IMR-90 (cell line): ENCODE measurements at regions not wholly inside any gene's neighbourhood (a gene's known extent, or its start where the extent isn't known, plus 50 kb on each side); places are given as distances from the start of the nearest gene placed in this dataset.

Source experiments
- ATAC-seq: fragments of 200-7000 bp; cut with Tn5 transposase; 2 replicates; pipeline ENCODE4 v1.9.1; 2020; ENCODE audit warnings: low read depth, mild to moderate bottlenecking, moderate library complexity
- BruUV-seq: library from RNA; stranded (reverse); fragments of 400-500 nt; replicated peaks from 2 replicates; lab custom pipeline; 2021; lab: Mats Ljungman, UMichigan
- CTCF ChIA-PET: fragments of 300-600 bp; formaldehyde crosslinking; extraction: SDS; loops from one replicate; lab custom pipeline; 2021; ENCODE audit warnings: antibody characterized with exemption; lab: Yijun Ruan, JAX
- POLR2A ChIA-PET: fragments of 300-600 bp; sonication (Branson Sonifier 250); formaldehyde crosslinking; loops from one replicate; lab custom pipeline; 2022; ENCODE audit warnings: antibody characterized with exemption; ENCODE audit not compliant: unreplicated experiment; lab: Charles Lee
- DNase-seq: peaks from one replicate; pipeline ENCODE4 v3.0.0; 2013
- H2AFZ ChIP-seq: replicated peaks from 2 replicates; pipeline ENCODE3; 2013; ENCODE audit warnings: low read length, mild to moderate bottlenecking; ENCODE audit not compliant: poor library complexity
- H2AK5ac ChIP-seq: 2 replicates; pipeline ENCODE4 v1.6.1; 2013; ENCODE audit warnings: low read depth, low read length, inconsistent platforms
- H2AK9ac ChIP-seq: replicated peaks from 2 replicates; pipeline ENCODE3; 2013; ENCODE audit warnings: mild to moderate bottlenecking, low read depth, low read length, moderate library complexity; ENCODE audit not compliant: poor library complexity
- H2BK120ac ChIP-seq: 2 replicates; pipeline ENCODE4 v1.6.1; 2013; ENCODE audit warnings: low read depth, low read length, inconsistent platforms
- H2BK15ac ChIP-seq: 3 replicates; pipeline ENCODE4 v1.6.1; 2013; ENCODE audit warnings: low read depth, low read length, inconsistent platforms
- H2BK20ac ChIP-seq: 2 replicates; pipeline ENCODE4 v1.6.1; 2013; ENCODE audit warnings: low read depth, mild to moderate bottlenecking, inconsistent platforms, low read length, moderate library complexity
- H2BK5ac ChIP-seq: 2 replicates; pipeline ENCODE4 v1.6.1; 2013; ENCODE audit warnings: mild to moderate bottlenecking, low read depth, low read length, inconsistent platforms; ENCODE audit not compliant: poor library complexity, severe bottlenecking
- H3K14ac ChIP-seq: replicated peaks from 2 replicates; pipeline ENCODE4 v1.6.1; 2013; ENCODE audit warnings: low read depth, low read length, inconsistent platforms
- H3K18ac ChIP-seq: 2 replicates; pipeline ENCODE4 v1.6.1; 2013; ENCODE audit warnings: low read depth, low read length, control low read depth
- H3K23ac ChIP-seq: 2 replicates; pipeline ENCODE4 v1.6.1; 2013; ENCODE audit warnings: low read depth, low read length, inconsistent platforms
- H3K27ac ChIP-seq: 2 replicates; pipeline ENCODE4 v1.5.1; 2013; ENCODE audit warnings: mild to moderate bottlenecking, control low read depth, low read length; ENCODE audit not compliant: insufficient read depth
- H3K27me3 ChIP-seq: 2 replicates; pipeline ENCODE4 v1.6.1; 2013; ENCODE audit warnings: low read length; ENCODE audit not compliant: control insufficient read depth, insufficient read depth
- H3K36me3 ChIP-seq: 2 replicates; pipeline ENCODE4 v1.6.1; 2013; ENCODE audit warnings: low read length, mixed read lengths; ENCODE audit not compliant: control insufficient read depth, insufficient read depth
- H3K4ac ChIP-seq: 2 replicates; pipeline ENCODE4 v1.6.1; 2013; ENCODE audit warnings: low read depth, low read length, inconsistent platforms
- H3K4me1 ChIP-seq: 2 replicates; pipeline ENCODE4 v1.6.1; 2013; ENCODE audit warnings: low read length, mixed read lengths; ENCODE audit not compliant: control insufficient read depth, insufficient read depth
- H3K4me2 ChIP-seq: 2 replicates; pipeline ENCODE4 v1.6.1; 2013; ENCODE audit warnings: low read depth, mild to moderate bottlenecking, control low read depth, low read length, moderate library complexity
- H3K4me3 ChIP-seq: 2 replicates; pipeline ENCODE4 v1.5.1; 2013; ENCODE audit warnings: low read depth, mild to moderate bottlenecking, control low read depth, low read length, moderate library complexity; ENCODE audit not compliant: insufficient read depth
- H3K56ac ChIP-seq: 2 replicates; pipeline ENCODE4 v1.6.1; 2013; ENCODE audit warnings: low read length, inconsistent platforms; ENCODE audit not compliant: insufficient read depth; ENCODE audit errors: extremely low read depth
- H3K79me1 ChIP-seq, 2 experiments: 2 replicates each; pipeline ENCODE4 v1.6.1; 2013; ENCODE audit warnings: low read length in 2 of 2, inconsistent platforms in 1 of 2, low read depth in 1 of 2
- H3K9ac ChIP-seq: 2 replicates; pipeline ENCODE4 v1.6.1; 2013; ENCODE audit warnings: low read depth, low read length, control low read depth
- H3K9me1 ChIP-seq: 2 replicates; pipeline ENCODE4 v1.6.1; 2013; ENCODE audit warnings: low read length, inconsistent platforms; ENCODE audit not compliant: insufficient read depth
- H3K9me3 ChIP-seq: 2 replicates; pipeline ENCODE4 v1.6.1; 2013; ENCODE audit warnings: low read length; ENCODE audit not compliant: control insufficient read depth, insufficient read depth
- H4K20me1 ChIP-seq: 2 replicates; pipeline ENCODE4 v1.6.1; 2013; ENCODE audit warnings: low read length, inconsistent platforms; ENCODE audit not compliant: insufficient read depth
- H4K5ac ChIP-seq: 2 replicates; pipeline ENCODE4 v1.6.1; 2013; ENCODE audit warnings: mild to moderate bottlenecking, low read depth, low read length, control low read depth
- H4K8ac ChIP-seq, 2 experiments: 2 replicates each; pipeline ENCODE4 v1.6.1; 2013; ENCODE audit warnings: low read depth in 2 of 2, low read length in 2 of 2, control low read depth in 1 of 2, inconsistent platforms in 1 of 2
- H4K91ac ChIP-seq: 2 replicates; pipeline ENCODE4 v1.6.1; 2013; ENCODE audit warnings: low read depth, low read length, inconsistent platforms; ENCODE audit not compliant: insufficient read depth
- CEBPB ChIP-seq: IDR thresholded peaks from 2 replicates; pipeline ENCODE4 v1.6.1; 2012; ENCODE audit warnings: low read depth, low read length, improper control_type of control experiment
- FOS ChIP-seq: fragments of 150-350 bp; IDR thresholded peaks from 2 replicates; pipeline ENCODE4 v1.6.1; 2016; ENCODE audit warnings: low read depth, low read length
- MAZ ChIP-seq: IDR thresholded peaks from 2 replicates; pipeline ENCODE4 v1.6.1; 2012; ENCODE audit warnings: low read depth, mild to moderate bottlenecking, low read length, improper control_type of control experiment, moderate library complexity, borderline replicate concordance
- NFE2L2 ChIP-seq: fragments of 150-350 bp; IDR thresholded peaks from 2 replicates; pipeline ENCODE4 v1.6.1; 2016; ENCODE audit warnings: low read depth, mild to moderate bottlenecking, low read length
- SMC3 ChIP-seq: fragments of 150-350 bp; IDR thresholded peaks from 2 replicates; pipeline ENCODE4 v1.6.1; 2016; ENCODE audit warnings: low read depth, mild to moderate bottlenecking, antibody characterized with exemption, low read length, moderate library complexity
- dilution Hi-C: fragments of 300-500 bp; cut with HindIII; formaldehyde crosslinking; loops from one replicate; pipeline ENCODE4 v1.14.3; 2018; ENCODE audit warnings: low sequenced_read_pairs; ENCODE audit not compliant: unreplicated experiment
- in situ Hi-C: fragments of 300-500 bp; cut with MboI; formaldehyde crosslinking; loops from 3 replicates; pipeline ENCODE4 v1.14.3; 2019; ENCODE audit warnings: low sequenced_read_pairs, inconsistent platforms, mixed read lengths
- intact Hi-C: fragments of 100-400 bp; cut with micrococcal nuclease; formaldehyde crosslinking; loops from 2 replicates; pipeline ENCODE4 v1.10.0; 2022
- TF ChIP-seq, protein P1 (sequence below): fragments of 150-350 bp; IDR thresholded peaks from 2 replicates; pipeline ENCODE4 v1.6.1; 2017; ENCODE audit warnings: mild to moderate bottlenecking, antibody characterized with exemption, low read length, low read depth

GRCh38 chr12:80025638-80026037 is 73.7 kb upstream of the OTOGL start:
- H3K4ac ChIP-seq = no peak overlapping the region
- H3K79me1 ChIP-seq = no peaks in the 10 kb centered on the region
- H3K27me3 ChIP-seq = no peaks in the 10 kb centered on the region
- no peaks in the 10 kb centered on the region for H3K36me3 ChIP-seq
- H3K18ac ChIP-seq = no peak overlapping the region
- no peak overlapping the region for H2AFZ ChIP-seq
- no peak for TF ChIP-seq MAZ
- no peak for TF ChIP-seq SMC3
- TF ChIP-seq FOS = no peak
- no peak for TF ChIP-seq CEBPB
- TF ChIP-seq NFE2L2 = no peak
- TF ChIP-seq, protein P1, sequence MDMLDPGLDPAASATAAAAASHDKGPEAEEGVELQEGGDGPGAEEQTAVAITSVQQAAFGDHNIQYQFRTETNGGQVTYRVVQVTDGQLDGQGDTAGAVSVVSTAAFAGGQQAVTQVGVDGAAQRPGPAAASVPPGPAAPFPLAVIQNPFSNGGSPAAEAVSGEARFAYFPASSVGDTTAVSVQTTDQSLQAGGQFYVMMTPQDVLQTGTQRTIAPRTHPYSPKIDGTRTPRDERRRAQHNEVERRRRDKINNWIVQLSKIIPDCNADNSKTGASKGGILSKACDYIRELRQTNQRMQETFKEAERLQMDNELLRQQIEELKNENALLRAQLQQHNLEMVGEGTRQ = no peak
- H4K91ac ChIP-seq = no peak overlapping the region
- no peak overlapping the region for H3K23ac ChIP-seq
- H2BK5ac ChIP-seq = no peak overlapping the region
- H3K9me1 ChIP-seq = no peaks in the 10 kb centered on the region
- no TSS peak for BruUV-seq
- no peak overlapping the region for H3K4me2 ChIP-seq
- no peak overlapping the region for H3K56ac ChIP-seq
- no peak overlapping the region for H4K8ac ChIP-seq
- H2AK5ac ChIP-seq = no peak overlapping the region
- H2AK9ac ChIP-seq = no peak overlapping the region
- H3K9ac ChIP-seq = no peak overlapping the region
- no peak overlapping the region for H3K27ac ChIP-seq
- intact Hi-C loops (no loop called here), dilution Hi-C loops (no loop called here), in situ Hi-C loops (no loop called here)
- peaks cover 3% of the 10 kb centered on the region for H3K9me3 ChIP-seq
- no peak for ATAC-seq
- H4K5ac ChIP-seq = no peak overlapping the region
- ChIA-PET POLR2A (no interaction called here), CTCF (interaction anchor here (0.7 kb wide), 1 partner anchor 1946 kb away, joined by 3 read pairs; no protein-coding TSS in a partner anchor)
- no peak overlapping the region for H2BK15ac ChIP-seq
- H4K20me1 ChIP-seq = no peaks in the 10 kb centered on the region
- H3K4me3 ChIP-seq = no peak overlapping the region
- H2BK120ac ChIP-seq = no peak overlapping the region
- no peak for DNase-seq
- H2BK20ac ChIP-seq = no peak overlapping the region
- no peaks in the 10 kb centered on the region for H3K4me1 ChIP-seq
- no peak overlapping the region for H3K14ac ChIP-seq
